Ishikawa (cell line): ENCODE measurements at regions not wholly inside any gene's neighbourhood (a gene's known extent, or its start where the extent isn't known, plus 50 kb on each side); places are given as distances from the start of the nearest gene placed in this dataset.

Experiments
- CEBPB ChIP-seq: IDR thresholded peaks from 2 replicates; pipeline ENCODE4 v1.6.1; 2012
- CREB1 ChIP-seq: IDR thresholded peaks from 2 replicates; pipeline ENCODE4 v1.6.1; 2012; ENCODE audit warnings: low read depth
- EGR1 ChIP-seq: IDR thresholded peaks from 2 replicates; pipeline ENCODE4 v1.6.1; 2012
- EP300 ChIP-seq: IDR thresholded peaks from 2 replicates; pipeline ENCODE4 v1.6.1; 2012; ENCODE audit warnings: borderline replicate concordance
- FOXM1 ChIP-seq: IDR thresholded peaks from 2 replicates; pipeline ENCODE4 v1.6.1; 2012; ENCODE audit warnings: low read depth, borderline replicate concordance
- MAX ChIP-seq: IDR thresholded peaks from 2 replicates; pipeline ENCODE4 v1.6.1; 2012
- NFIC ChIP-seq: IDR thresholded peaks from 2 replicates; pipeline ENCODE4 v1.6.1; 2012
- RAD21 ChIP-seq: IDR thresholded peaks from 2 replicates; pipeline ENCODE4 v1.6.1; 2012; ENCODE audit warnings: low read depth
- REST ChIP-seq: IDR thresholded peaks from 2 replicates; pipeline ENCODE4 v1.6.1; 2012; ENCODE audit warnings: low read depth, mild to moderate bottlenecking
- TAF1 ChIP-seq: IDR thresholded peaks from 2 replicates; pipeline ENCODE4 v1.6.1; 2012; ENCODE audit warnings: low read depth, mild to moderate bottlenecking
- TCF12 ChIP-seq: IDR thresholded peaks from 2 replicates; pipeline ENCODE4 v1.6.1; 2012; ENCODE audit warnings: low read depth
- TEAD4 ChIP-seq: IDR thresholded peaks from 2 replicates; pipeline ENCODE4 v1.6.1; 2012
- USF1 ChIP-seq: IDR thresholded peaks from 2 replicates; pipeline ENCODE4 v1.6.1; 2012
- YY1 ChIP-seq: IDR thresholded peaks from 2 replicates; pipeline ENCODE4 v1.6.1; 2012; ENCODE audit warnings: low read depth
- ZBTB7A ChIP-seq: IDR thresholded peaks from 2 replicates; pipeline ENCODE4 v1.6.1; 2012; ENCODE audit warnings: low read depth

- no peak for TF ChIP-seq YY1
- no peak for TF ChIP-seq CEBPB
- no peak for TF ChIP-seq EGR1
- no peak for TF ChIP-seq USF1
- TF ChIP-seq RAD21, result no peak
- TF ChIP-seq NFIC, result no peak
- no peak for TF ChIP-seq TEAD4
- TF ChIP-seq ZBTB7A, result no peak
- no peak for TF ChIP-seq REST
- TF ChIP-seq FOXM1, result no peak
- no peak for TF ChIP-seq TCF12
- no peak for TF ChIP-seq MAX
- no peak for TF ChIP-seq CREB1
- no peak for TF ChIP-seq EP300
- no peak for TF ChIP-seq TAF1
Measured at GRCh38 chr5:82521431-82522051, 243.4 kb upstream of the RPS23 start.

GRCh38 chr5:82519558-82519957 lies 241.4 kb upstream of the RPS23 start:
- no peak for TF ChIP-seq FOXM1
- TF ChIP-seq TAF1, result no peak
- TF ChIP-seq YY1, result no peak
- TF ChIP-seq RAD21, result no peak
- no peak for TF ChIP-seq CREB1
- TF ChIP-seq ZBTB7A, result no peak
- no peak for TF ChIP-seq USF1
- no peak for TF ChIP-seq EGR1
- no peak for TF ChIP-seq TEAD4
- TF ChIP-seq EP300, result no peak
- TF ChIP-seq NFIC, result no peak
- no peak for TF ChIP-seq MAX
- no peak for TF ChIP-seq CEBPB
- TF ChIP-seq TCF12, result no peak
- TF ChIP-seq REST, result no peak

- TF ChIP-seq CREB1 (no peak), TAF1 (no peak), TEAD4 (no peak), FOXM1 (no peak)
Measured at GRCh38 chr5:82517544-82518075, 239.5 kb upstream of the RPS23 start.

- TF ChIP-seq EP300 (no peak), FOXM1 (no peak), REST (no peak), USF1 (no peak), CREB1 (no peak), TEAD4 (no peak), RAD21 (no peak), MAX (no peak)
Measured at GRCh38 chr5:82513738-82514137, 235.6 kb upstream of the RPS23 start.
